HepG2 (cell line): ENCODE measurements at regions not wholly inside any gene's neighbourhood (a gene's known extent, or its start where the extent isn't known, plus 50 kb on each side); places are given as distances from the start of the nearest gene placed in this dataset.

ENCODE experiments used
- POLR2AphosphoS5 ChIP-seq: IDR thresholded peaks from 2 replicates; pipeline ENCODE4 v1.6.1; 2012; ENCODE audit warnings: low read depth, low read length
- ZNF331 ChIP-seq: sonication (generic); formaldehyde crosslinking; IDR thresholded peaks from 2 replicates; pipeline ENCODE4 v1.4.0; 2020; ENCODE audit warnings: missing genetic modification reagents
- TF ChIP-seq, protein P1 (sequence below): sonication (generic); formaldehyde crosslinking; IDR thresholded peaks from 2 replicates; pipeline ENCODE4 v1.5.0; 2020; ENCODE audit warnings: mild to moderate bottlenecking, missing genetic modification reagents, moderate library complexity
- TF ChIP-seq, protein P2 (sequence below): sonication (generic); formaldehyde crosslinking; IDR thresholded peaks from 2 replicates; pipeline ENCODE4 v1.4.0; 2020; ENCODE audit warnings: missing genetic modification reagents, borderline replicate concordance

DNA sequence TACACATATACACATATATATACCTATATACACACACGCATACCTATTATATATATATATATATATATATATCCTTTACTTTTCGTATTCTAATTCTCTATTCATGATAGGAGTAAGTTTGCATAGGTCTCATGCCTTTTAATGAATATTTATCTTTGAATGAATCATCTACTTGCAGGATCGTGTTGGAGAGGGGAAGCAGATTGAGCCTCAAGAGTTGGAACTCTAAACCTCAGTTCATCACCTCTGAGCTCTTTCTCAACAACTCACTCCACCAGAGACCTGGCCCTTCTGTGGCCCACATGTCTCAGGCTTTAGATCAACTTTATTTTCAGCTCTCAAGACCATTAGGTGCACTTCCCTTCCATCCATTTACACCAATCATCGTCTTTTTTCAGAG, 490.4 kb upstream of the ID2 start:
- TF ChIP-seq, protein P1, sequence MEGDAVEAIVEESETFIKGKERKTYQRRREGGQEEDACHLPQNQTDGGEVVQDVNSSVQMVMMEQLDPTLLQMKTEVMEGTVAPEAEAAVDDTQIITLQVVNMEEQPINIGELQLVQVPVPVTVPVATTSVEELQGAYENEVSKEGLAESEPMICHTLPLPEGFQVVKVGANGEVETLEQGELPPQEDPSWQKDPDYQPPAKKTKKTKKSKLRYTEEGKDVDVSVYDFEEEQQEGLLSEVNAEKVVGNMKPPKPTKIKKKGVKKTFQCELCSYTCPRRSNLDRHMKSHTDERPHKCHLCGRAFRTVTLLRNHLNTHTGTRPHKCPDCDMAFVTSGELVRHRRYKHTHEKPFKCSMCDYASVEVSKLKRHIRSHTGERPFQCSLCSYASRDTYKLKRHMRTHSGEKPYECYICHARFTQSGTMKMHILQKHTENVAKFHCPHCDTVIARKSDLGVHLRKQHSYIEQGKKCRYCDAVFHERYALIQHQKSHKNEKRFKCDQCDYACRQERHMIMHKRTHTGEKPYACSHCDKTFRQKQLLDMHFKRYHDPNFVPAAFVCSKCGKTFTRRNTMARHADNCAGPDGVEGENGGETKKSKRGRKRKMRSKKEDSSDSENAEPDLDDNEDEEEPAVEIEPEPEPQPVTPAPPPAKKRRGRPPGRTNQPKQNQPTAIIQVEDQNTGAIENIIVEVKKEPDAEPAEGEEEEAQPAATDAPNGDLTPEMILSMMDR (CRISPR knock-in tag), result no peak
- TF ChIP-seq ZNF331 (CRISPR knock-in tag), result no peak
- no peak for TF ChIP-seq POLR2AphosphoS5
- TF ChIP-seq, protein P2, sequence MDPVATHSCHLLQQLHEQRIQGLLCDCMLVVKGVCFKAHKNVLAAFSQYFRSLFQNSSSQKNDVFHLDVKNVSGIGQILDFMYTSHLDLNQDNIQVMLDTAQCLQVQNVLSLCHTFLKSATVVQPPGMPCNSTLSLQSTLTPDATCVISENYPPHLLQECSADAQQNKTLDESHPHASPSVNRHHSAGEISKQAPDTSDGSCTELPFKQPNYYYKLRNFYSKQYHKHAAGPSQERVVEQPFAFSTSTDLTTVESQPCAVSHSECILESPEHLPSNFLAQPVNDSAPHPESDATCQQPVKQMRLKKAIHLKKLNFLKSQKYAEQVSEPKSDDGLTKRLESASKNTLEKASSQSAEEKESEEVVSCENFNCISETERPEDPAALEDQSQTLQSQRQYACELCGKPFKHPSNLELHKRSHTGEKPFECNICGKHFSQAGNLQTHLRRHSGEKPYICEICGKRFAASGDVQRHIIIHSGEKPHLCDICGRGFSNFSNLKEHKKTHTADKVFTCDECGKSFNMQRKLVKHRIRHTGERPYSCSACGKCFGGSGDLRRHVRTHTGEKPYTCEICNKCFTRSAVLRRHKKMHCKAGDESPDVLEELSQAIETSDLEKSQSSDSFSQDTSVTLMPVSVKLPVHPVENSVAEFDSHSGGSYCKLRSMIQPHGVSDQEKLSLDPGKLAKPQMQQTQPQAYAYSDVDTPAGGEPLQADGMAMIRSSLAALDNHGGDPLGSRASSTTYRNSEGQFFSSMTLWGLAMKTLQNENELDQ (CRISPR knock-in tag), result no peak
